Hepatic stellate cell (primary cell): ENCODE measurements at regions not wholly inside any gene's neighbourhood (a gene's known extent, or its start where the extent isn't known, plus 50 kb on each side); places are given as distances from the start of the nearest gene placed in this dataset.

Experiments
- DNase-seq: peaks from one replicate; pipeline ENCODE4 v3.0.0; 2011; ENCODE audit warnings: low spot score

GRCh38 chr2:105652014-105652796 lies 92.5 kb upstream of the NCK2 start:
- DNase-seq = no peak

DNA sequence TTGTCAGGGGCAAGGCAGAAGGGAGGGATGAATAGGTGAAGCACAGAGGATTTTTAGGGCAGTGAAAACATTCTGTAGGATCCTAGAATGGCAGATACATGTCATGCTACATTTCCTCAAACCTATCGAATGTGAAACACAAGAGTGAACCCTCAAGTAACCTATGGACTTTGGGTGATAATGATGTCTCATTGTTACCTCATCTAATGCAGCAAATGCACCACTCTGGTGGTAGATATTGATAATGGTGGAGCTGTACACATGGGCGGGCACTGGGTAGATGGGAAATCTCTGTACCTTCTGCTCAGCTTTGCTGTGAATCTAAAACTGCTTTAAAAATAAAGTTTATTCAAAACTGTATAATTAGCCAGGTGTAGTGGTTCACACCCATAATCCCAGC lies 95.2 kb upstream of the NCK2 start:
- DNase-seq = no peak

GRCh38 chr2:105647731-105648130 lies 97.0 kb upstream of the NCK2 start:
- no peak for DNase-seq

DNA sequence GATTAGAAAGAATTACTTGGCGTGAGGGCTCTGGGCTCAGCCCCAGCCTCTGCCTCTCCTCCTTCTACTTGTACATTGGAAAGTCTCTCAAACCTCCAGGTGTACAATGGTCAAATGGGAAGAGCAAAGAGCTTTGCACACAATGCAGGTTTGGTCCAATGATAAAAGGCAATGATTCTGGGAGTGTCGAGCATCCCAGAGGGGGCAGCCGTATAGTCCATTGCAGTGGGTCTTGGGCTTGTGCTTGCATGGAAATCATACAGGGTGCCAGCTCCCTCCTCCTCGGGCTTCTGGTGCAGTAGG lies 98.0 kb upstream of the NCK2 start:
- DNase-seq = no peak

DNA sequence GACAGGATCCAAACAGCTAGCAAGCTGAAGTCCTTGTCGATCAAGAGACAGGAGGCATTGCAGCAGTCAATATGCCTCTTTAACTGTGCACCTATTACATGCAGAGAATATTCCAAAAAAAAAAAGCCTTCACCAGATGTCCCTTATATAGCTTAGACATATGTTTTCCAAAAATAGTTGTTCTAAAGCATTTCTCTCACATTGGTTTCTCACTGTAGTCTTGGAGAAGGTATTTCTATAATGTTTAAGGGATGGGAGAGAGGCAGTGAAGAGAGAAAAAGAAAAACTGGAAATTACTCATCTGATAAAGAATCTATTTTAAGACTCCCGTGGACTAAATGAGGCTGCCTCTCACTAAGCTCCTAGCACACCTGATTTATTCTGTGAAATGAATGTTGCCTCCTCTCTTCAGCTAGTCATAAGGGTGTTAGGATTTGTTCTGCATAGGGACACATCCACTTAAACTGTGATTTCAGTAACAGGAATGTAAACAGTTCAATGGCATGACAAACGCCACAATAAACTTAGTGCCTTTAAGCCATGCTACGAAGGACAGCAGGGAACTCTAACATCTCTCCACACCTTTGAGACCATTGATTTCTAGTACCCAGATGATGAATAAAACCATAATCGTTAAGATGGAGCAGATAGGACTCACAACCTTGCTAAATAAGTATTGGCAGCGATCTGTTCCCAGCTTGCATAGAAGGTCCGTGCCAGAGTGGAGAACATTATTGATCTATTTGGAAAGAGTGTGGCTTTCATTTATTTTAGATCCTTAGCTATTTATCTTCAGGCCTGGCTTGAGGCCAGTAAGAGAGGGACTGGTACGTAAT lies 98.6 kb upstream of the NCK2 start:
- no peak for DNase-seq

DNA sequence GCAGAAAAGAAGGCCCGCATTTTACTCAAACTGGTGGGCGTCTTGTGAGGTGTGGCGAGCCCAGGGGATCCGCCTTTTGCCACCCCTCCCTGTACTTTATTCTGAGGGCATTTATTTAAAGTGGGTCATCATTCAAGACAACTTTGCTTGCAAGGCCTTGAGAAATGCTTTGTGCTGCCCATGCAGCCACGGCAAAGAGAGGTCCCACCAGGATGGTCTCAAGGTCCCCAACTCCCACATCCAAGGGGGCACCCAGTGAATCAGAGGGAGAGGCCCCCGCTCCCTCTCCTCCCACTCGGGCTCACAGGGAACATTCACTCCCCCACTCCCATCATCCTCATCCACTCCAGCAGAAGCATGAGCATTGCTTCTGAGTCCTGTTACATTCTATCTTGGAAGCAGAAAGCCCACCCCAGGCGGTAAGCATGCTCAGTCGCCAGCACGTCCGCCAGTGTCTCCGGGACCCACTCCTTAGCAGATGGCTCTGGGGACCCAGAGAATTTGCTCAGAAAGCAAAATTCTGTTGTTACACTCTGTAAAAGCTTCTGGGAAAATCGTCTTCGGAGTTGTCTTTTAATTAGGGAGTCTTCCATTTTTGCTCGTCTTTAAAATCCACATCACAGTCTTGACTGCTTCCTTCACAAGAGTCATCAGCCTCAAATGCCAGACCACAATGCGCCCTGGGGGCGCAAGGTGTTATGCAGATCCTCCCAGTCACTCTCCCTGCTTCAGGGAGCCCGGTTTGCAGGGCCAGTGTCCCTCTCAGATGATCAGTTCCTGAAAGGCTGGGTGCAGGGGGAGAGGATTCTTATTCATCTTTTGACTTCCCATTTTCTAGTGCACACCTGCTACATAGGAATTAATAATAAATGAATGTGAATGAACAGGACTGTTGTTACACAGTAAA lies 99.4 kb upstream of the NCK2 start:
- DNase-seq = no peak

DNA sequence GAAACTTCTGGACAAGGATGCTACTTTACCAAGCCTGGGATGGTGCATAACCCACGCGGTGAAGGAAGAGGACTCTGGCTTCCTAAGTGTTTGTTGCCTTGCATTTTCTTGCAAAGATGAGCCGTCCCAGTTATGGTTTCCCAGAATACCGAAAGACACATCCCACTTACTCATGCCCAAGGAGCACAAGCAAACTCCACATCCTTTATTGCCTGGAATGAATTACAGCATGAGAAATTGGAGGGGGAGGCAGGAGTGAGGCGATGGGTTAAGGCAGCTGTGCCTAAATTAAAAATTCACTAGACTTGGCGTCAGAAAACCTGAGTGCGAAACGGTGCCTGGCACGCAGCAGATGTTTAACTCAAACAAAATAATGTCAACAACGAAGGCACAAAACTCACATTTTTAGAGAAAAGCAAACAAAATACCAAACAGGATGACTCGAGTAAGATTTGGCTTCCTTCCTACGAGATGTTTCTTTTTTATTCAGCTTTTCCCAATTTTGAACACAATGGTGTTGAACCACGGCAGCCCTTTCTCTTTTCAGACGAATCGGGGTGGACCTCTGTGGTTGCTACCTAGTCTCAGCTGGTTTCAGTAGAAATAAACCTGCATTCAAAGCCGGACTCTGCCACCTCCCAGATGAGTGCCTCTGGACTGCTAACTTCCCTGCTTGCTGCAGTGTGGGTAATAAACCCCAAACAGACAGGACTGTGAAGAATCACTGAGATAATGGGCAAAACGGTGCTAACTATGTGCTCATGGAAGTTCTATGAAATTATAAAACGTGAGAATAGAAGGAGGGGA lies 100.3 kb upstream of the NCK2 start:
- DNase-seq = no peak

DNA sequence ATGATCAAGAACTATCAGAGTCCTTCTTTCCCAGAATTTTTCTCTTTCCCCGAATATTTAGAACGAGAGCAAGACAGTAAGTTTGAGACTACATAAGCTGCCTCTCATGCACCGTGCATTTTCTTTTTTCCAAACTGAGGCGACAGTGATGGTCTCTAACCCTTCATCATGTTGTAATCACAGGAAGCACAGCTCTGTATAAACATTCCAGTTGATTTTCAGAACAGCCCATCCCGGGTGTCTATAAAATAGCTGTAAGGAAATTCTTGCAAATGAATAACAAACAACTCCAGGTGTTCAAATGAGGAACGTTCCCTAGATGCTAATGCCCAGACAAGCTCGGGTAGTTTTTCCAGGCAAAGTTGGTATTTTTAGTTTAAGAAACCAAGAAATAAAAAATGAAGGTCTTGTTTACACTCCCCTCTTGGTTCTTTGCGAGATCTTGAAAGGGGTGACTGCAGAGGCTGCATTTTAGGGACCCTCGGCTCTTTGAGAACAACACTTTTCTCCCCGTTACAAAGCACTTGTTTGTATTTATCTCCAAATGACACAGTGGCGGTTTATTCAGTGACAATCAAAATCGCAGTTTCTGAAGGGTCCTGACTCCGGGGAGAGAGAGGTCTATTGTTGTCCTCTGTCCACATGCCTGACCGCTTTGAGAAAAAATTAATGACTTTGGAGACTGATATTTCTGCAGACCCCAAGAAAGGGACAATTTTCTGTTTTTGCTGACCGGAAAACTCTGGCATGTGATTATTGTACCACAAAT lies 101.1 kb upstream of the NCK2 start:
- no peak for DNase-seq

GRCh38 chr2:105641389-105641811 lies 103.3 kb upstream of the NCK2 start:
- no peak for DNase-seq

DNA sequence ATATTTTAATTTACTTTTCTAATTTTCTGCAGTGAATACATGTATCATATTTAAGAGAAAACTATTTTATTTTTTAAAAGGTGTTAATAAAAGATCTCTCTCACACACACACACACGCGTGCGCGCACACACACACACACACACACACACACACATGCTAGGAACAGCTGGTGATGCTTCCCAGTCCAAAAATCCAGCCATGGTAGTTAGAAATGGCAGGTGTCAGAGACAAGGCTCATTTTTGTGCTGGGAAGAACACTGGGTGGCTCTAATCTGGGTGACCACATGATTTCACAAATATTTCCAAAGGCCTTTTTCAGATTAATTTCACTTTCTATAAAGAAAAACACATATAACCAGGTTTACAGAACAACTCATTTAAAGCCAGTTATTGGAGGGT lies 104.5 kb upstream of the NCK2 start:
- no peak for DNase-seq

GRCh38 chr2:105636109-105636740 lies 108.5 kb upstream of the NCK2 start:
- DNase-seq = no peak

GRCh38 chr2:105635564-105635963 lies 109.1 kb upstream of the NCK2 start:
- DNase-seq = no peak

DNA sequence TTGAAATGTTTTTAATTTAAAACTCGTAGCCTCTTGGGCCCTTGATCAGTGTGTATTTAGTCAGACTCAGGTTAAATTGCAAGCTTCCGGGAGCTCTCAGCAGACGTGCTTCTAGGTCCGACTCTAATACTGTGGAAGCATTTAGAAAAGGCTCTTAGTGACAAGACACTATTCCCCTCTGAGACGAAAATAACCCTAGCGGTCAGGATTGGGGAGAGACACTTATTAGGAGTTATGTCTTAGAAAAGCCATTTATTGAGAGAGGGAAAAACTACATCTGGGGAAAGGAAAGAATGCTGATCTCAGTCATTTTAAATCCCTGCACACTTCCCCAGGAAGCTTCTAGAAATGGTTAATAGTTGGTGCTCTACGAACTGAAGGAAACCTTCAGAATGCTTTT lies 110.5 kb upstream of the NCK2 start:
- DNase-seq = no peak

- no peak for DNase-seq
Measured at GRCh38 chr2:105631922-105632321, 112.8 kb upstream of the NCK2 start.

GRCh38 chr2:105631011-105631410 lies 113.7 kb upstream of the NCK2 start:
- DNase-seq = no peak

DNA sequence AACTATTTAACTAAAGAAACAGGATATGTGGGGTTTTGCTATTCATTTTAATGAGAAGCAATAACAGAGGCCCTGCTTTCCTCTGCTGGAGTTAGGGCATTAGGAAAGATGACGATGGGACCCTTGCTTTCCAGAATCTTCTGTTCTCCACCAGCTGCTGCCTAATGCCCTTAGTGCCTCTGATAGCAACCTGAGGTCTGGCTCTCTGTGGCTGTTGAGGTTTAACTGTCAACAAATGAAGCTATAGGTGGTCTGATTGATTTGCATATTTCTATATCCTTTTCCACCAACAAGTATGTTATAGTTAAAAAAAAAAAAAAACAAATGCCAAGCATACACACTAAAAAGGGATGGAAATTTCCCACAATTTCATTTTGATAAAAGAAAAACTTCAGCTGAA lies 115.1 kb upstream of the NCK2 start:
- DNase-seq = no peak

- DNase-seq = no peak
Measured at GRCh38 chr2:105627534-105627933, 117.2 kb upstream of the NCK2 start.

DNA sequence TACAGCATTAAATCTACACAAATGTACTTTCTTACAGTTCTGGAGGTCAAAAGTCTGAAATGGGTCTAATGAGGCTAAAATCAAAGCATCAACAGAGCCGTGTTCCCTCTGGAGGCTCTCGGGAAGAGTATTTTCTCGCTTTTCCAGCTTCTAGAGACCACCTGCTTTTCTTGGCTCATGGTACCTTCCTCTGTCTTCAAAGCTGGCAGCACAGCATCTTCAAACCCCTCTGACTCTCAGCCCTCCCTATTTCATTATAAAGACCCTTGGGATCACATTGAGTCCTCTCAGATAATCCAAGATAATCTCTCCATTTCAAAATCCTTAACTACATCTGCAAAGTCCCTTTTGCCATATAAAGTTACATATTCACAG lies 117.8 kb upstream of the NCK2 start:
- DNase-seq = no peak

GRCh38 chr2:105626212-105626965 lies 118.3 kb upstream of the NCK2 start:
- no peak for DNase-seq

DNA sequence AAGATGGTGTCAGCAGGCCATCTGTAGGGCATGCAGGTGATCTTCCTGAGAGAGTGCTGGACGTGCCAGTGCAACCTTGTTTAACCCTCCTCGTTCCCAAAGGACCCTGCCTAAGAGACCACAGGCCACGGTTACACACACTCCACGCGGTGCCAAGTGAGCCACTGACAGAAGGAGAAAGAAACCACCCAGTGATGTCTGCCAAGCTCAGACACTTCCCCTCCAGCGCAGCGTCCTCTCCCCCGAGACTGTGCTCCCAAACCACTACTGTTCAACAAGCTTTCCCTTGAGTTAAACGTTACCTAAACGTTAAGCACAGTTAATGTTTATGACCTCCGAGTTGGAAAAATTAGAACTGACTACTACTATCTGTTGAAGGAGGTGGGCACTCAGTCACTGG lies 119.1 kb upstream of the NCK2 start:
- no peak for DNase-seq
